ENCODE measurements at regions not wholly inside any gene's neighbourhood (a gene's known extent, or its start where the extent isn't known, plus 50 kb on each side); places are given as distances from the start of the nearest gene placed in this dataset.
"Not testable (repeated sequence)": the region's sequence is repeated elsewhere in the genome, so short reads cannot be mapped to it uniquely, and the experiment has no call there.

- H3K9me1 ChIP-seq (replicated peaks; ENCODE audit: control insufficient read depth, extremely low read depth, insufficient read depth, low read length), result no peaks in the 10 kb centered on the region
- no peaks in the 10 kb centered on the region for H3K9me3 ChIP-seq (replicated peaks; ENCODE audit: control insufficient read depth, insufficient read depth, low read length)
- H3K4me1 ChIP-seq (ENCODE audit: control insufficient read depth, extremely low read depth, insufficient read depth, low read length), result no peaks in the 10 kb centered on the region
- no peak for DNase-seq (ENCODE audit: low read depth, low spot score)
- no peak overlapping the region for H2AFZ ChIP-seq (ENCODE audit: low read depth, low read length)
- no peaks in the 10 kb centered on the region for H4K20me1 ChIP-seq (replicated peaks; ENCODE audit: control insufficient read depth, extremely low read depth, insufficient read depth, low read length)
- intact Hi-C loops (cut with micrococcal nuclease), result no loop called here
- no peak overlapping the region for H3K4me2 ChIP-seq (ENCODE audit: insufficient read depth, low read length)
- H3K36me3 ChIP-seq (ENCODE audit: control insufficient read depth in 2 of 2, extremely low read depth in 1 of 2, insufficient read depth in 2 of 2, low read length in 2 of 2), result no peaks in the 10 kb centered on the region
- no peak for FAIRE-seq
- ChIA-PET CTCF (no interaction called here), POLR2A (no interaction called here)
- BruUV-seq (replicated peaks), result no TSS peak
- TF ChIP-seq JUN (IDR thresholded peaks at IDR 0.05; ENCODE audit: borderline replicate concordance, insufficient read depth, insufficient read length, low read depth) (no peak), CTCF (IDR thresholded peaks at IDR 0.05; ENCODE audit: extremely low read depth in 1 of 2, insufficient read depth in 1 of 2, low read depth in 1 of 2, low read length in 2 of 2) (no peak), POLR2AphosphoS5 (IDR thresholded peaks at IDR 0.05; ENCODE audit: insufficient read depth, low read depth, low read length) (no peak), EZH2 (IDR thresholded peaks at IDR 0.05; ENCODE audit: borderline replicate concordance, low read depth, low read length, severe bottlenecking) (no peak), MAX (IDR thresholded peaks at IDR 0.05; ENCODE audit: insufficient read depth, insufficient read length) (no peak), GATA2 (IDR thresholded peaks at IDR 0.05; ENCODE audit: insufficient read depth, insufficient read length, low read depth, low read length) (no peak), MYC (IDR thresholded peaks at IDR 0.05; ENCODE audit: low read depth, low read length) (no peak), FOS (IDR thresholded peaks at IDR 0.05; ENCODE audit: borderline replicate concordance, insufficient read depth, low read length) (no peak), POLR2A (IDR thresholded peaks at IDR 0.05; ENCODE audit: low read depth, low read length) (no peak)
- H3K27me3 ChIP-seq (ENCODE audit: control insufficient read depth in 2 of 2, insufficient read depth in 2 of 2, low read length in 2 of 2), result no peaks in the 10 kb centered on the region
- no peak overlapping the region for H3K4me3 ChIP-seq (replicated peaks in 1 of 3; ENCODE audit: insufficient read depth in 1 of 3, low read depth in 1 of 3, low read length in 3 of 3)
- H3K79me2 ChIP-seq (ENCODE audit: control insufficient read depth, insufficient read depth, low read length), result no peaks in the 10 kb centered on the region
- no peak overlapping the region for H3K27ac ChIP-seq (ENCODE audit: insufficient read depth, low read depth, low read length)
- H3K9ac ChIP-seq (replicated peaks; ENCODE audit: extremely low read depth, insufficient read depth, low read length), result no peak overlapping the region
- dilution Hi-C loops (cut with MboI; ENCODE audit: extremely low pct_ligation_motif_present, low sequenced_read_pairs), result no loop called here
Observed at GRCh38 chr16:5252791-5253190, 155.2 kb upstream of the EEF2KMT start.

GRCh38 chr16:5247403-5247802, 149.8 kb upstream of the EEF2KMT start:
- intact Hi-C loops (cut with micrococcal nuclease); POLR2A ChIA-PET; H3K9me1 ChIP-seq (replicated peaks; ENCODE audit: control insufficient read depth, extremely low read depth, insufficient read depth, low read length); H3K79me2 ChIP-seq (ENCODE audit: control insufficient read depth, insufficient read depth, low read length); BruUV-seq (replicated peaks); FAIRE-seq; dilution Hi-C loops (cut with MboI; ENCODE audit: extremely low pct_ligation_motif_present, low sequenced_read_pairs); H3K4me2 ChIP-seq (ENCODE audit: insufficient read depth, low read length); H3K27ac ChIP-seq (ENCODE audit: insufficient read depth, low read depth, low read length); H3K36me3 ChIP-seq (ENCODE audit: control insufficient read depth in 2 of 2, extremely low read depth in 1 of 2, insufficient read depth in 2 of 2, low read length in 2 of 2); DNase-seq (ENCODE audit: low read depth, low spot score); H3K27me3 ChIP-seq (ENCODE audit: control insufficient read depth in 2 of 2, insufficient read depth in 2 of 2, low read length in 2 of 2); H3K9me3 ChIP-seq (replicated peaks; ENCODE audit: control insufficient read depth, insufficient read depth, low read length); H3K4me1 ChIP-seq (ENCODE audit: control insufficient read depth, extremely low read depth, insufficient read depth, low read length); H3K9ac ChIP-seq (replicated peaks; ENCODE audit: extremely low read depth, insufficient read depth, low read length); H4K20me1 ChIP-seq (replicated peaks; ENCODE audit: control insufficient read depth, extremely low read depth, insufficient read depth, low read length); CTCF ChIA-PET; H2AFZ ChIP-seq (ENCODE audit: low read depth, low read length); H3K4me3 ChIP-seq (replicated peaks in 1 of 3; ENCODE audit: insufficient read depth in 1 of 3, low read depth in 1 of 3, low read length in 3 of 3): not testable (repeated sequence)

- H3K9me1 ChIP-seq (replicated peaks; ENCODE audit: control insufficient read depth, extremely low read depth, insufficient read depth, low read length); POLR2A ChIA-PET; FAIRE-seq; dilution Hi-C loops (cut with MboI; ENCODE audit: extremely low pct_ligation_motif_present, low sequenced_read_pairs); H4K20me1 ChIP-seq (replicated peaks; ENCODE audit: control insufficient read depth, extremely low read depth, insufficient read depth, low read length); H3K36me3 ChIP-seq (ENCODE audit: control insufficient read depth in 2 of 2, extremely low read depth in 1 of 2, insufficient read depth in 2 of 2, low read length in 2 of 2); H3K27me3 ChIP-seq (ENCODE audit: control insufficient read depth in 2 of 2, insufficient read depth in 2 of 2, low read length in 2 of 2); DNase-seq (ENCODE audit: low read depth, low spot score); H3K9me3 ChIP-seq (replicated peaks; ENCODE audit: control insufficient read depth, insufficient read depth, low read length); H3K9ac ChIP-seq (replicated peaks; ENCODE audit: extremely low read depth, insufficient read depth, low read length); H2AFZ ChIP-seq (ENCODE audit: low read depth, low read length); BruUV-seq (replicated peaks); H3K4me2 ChIP-seq (ENCODE audit: insufficient read depth, low read length); H3K79me2 ChIP-seq (ENCODE audit: control insufficient read depth, insufficient read depth, low read length); H3K27ac ChIP-seq (ENCODE audit: insufficient read depth, low read depth, low read length); intact Hi-C loops (cut with micrococcal nuclease); H3K4me1 ChIP-seq (ENCODE audit: control insufficient read depth, extremely low read depth, insufficient read depth, low read length); H3K4me3 ChIP-seq (replicated peaks in 1 of 3; ENCODE audit: insufficient read depth in 1 of 3, low read depth in 1 of 3, low read length in 3 of 3): not testable (repeated sequence)
- CTCF ChIA-PET, result interaction anchor here (7.2 kb wide), 1 partner anchor 1402 kb away, joined by 40 read pairs; no protein-coding TSS in a partner anchor
Observed at GRCh38 chr16:5240278-5240626, 142.7 kb upstream of the EEF2KMT start.
